H1 (cell line): ENCODE measurements at regions not wholly inside any gene's neighbourhood (a gene's known extent, or its start where the extent isn't known, plus 50 kb on each side); places are given as distances from the start of the nearest gene placed in this dataset.

Experiments used
- CTCF ChIA-PET: fragments of 300-600 bp; sonication (Branson Sonifier 250); formaldehyde crosslinking; loops from one replicate; lab custom pipeline; 2021; ENCODE audit not compliant: partially characterized antibody; lab: Charles Lee
- POLR2A ChIA-PET: fragments of 300-600 bp; sonication (Branson Sonifier 250); formaldehyde crosslinking; loops from one replicate; lab custom pipeline; 2021; ENCODE audit warnings: inconsistent platforms; ENCODE audit not compliant: partially characterized antibody; lab: Charles Lee
- DNase-seq, 2 experiments: peaks; one replicate each; pipeline versions ENCODE4 v3.0.0 to v3.0.0-alpha.2; 2010 to 2022; ENCODE audit warnings: low spot score in 2 of 2, low read depth in 1 of 2, mixed read lengths in 1 of 2
- FAIRE-seq: peaks from 2 replicates; lab custom pipeline; 2011; peaks lifted over from hg19 to GRCh38; lab: Jason Lieb, UNC
- H2AFZ ChIP-seq: 2 replicates; pipeline ENCODE4 v1.8.1; 2012; ENCODE audit warnings: low read length, inconsistent platforms
- H2AK5ac ChIP-seq: 2 replicates; pipeline ENCODE4 v1.6.1; 2013; ENCODE audit warnings: low read depth, low read length
- H2BK120ac ChIP-seq: replicated peaks from 2 replicates; pipeline ENCODE3; 2013; ENCODE audit warnings: low read depth, low read length, inconsistent platforms
- H2BK12ac ChIP-seq: 2 replicates; pipeline ENCODE4 v1.6.1; 2013; ENCODE audit warnings: low read depth, low read length
- H2BK15ac ChIP-seq: 2 replicates; pipeline ENCODE4 v1.6.1; 2013; ENCODE audit warnings: low read length
- H2BK20ac ChIP-seq: 2 replicates; pipeline ENCODE4 v1.6.1; 2013; ENCODE audit warnings: low read length
- H2BK5ac ChIP-seq: 2 replicates; pipeline ENCODE4 v1.6.1; 2013; ENCODE audit warnings: low read depth, low read length
- H3K14ac ChIP-seq: 2 replicates; pipeline ENCODE4 v1.6.1; 2013; ENCODE audit warnings: inconsistent platforms; ENCODE audit not compliant: insufficient read length
- H3K18ac ChIP-seq: 2 replicates; pipeline ENCODE4 v1.6.1; 2013; ENCODE audit warnings: low read length; ENCODE audit errors: extremely low read depth
- H3K23ac ChIP-seq: 2 replicates; pipeline ENCODE4 v1.6.1; 2013; ENCODE audit warnings: inconsistent platforms; ENCODE audit not compliant: insufficient read length
- H3K23me2 ChIP-seq: 2 replicates; pipeline ENCODE4 v1.6.1; 2013; ENCODE audit warnings: low read depth, low read length
- H3K27ac ChIP-seq: 2 replicates; pipeline ENCODE4 v1.6.1; 2011; ENCODE audit warnings: low read depth, low read length, inconsistent platforms
- H3K27me3 ChIP-seq, 4 experiments: replicated peaks in 1 of 4; 1 replicate in 1 of 4; 2 replicates in 3 of 4; pipeline versions ENCODE4 v1.6.1 to v1.8.1; 2011 to 2013; ENCODE audit warnings: low read length in 3 of 4, mild to moderate bottlenecking in 3 of 4, inconsistent platforms in 2 of 4, mixed read lengths in 2 of 4, moderate library complexity in 1 of 4; ENCODE audit not compliant: control insufficient read depth in 3 of 4, insufficient read depth in 3 of 4; ENCODE audit errors: extremely low read depth in 1 of 4
- H3K36me3 ChIP-seq, 4 experiments: 2 replicates each; pipeline versions ENCODE4 v1.6.1 to v1.8.1; 2011 to 2013; ENCODE audit warnings: mild to moderate bottlenecking in 4 of 4, low read length in 3 of 4, moderate library complexity in 2 of 4, control low read depth in 1 of 4, inconsistent platforms in 1 of 4; ENCODE audit not compliant: insufficient read depth in 4 of 4, control insufficient read depth in 2 of 4
- H3K4ac ChIP-seq: replicated peaks from 2 replicates; pipeline ENCODE3; 2013; ENCODE audit warnings: low read length, low read depth, mixed read lengths, inconsistent platforms; ENCODE audit not compliant: insufficient read length
- H3K4me1 ChIP-seq, 4 experiments: replicated peaks in 1 of 4; 1 replicate in 1 of 4; 2 replicates in 3 of 4; pipeline versions ENCODE4 v1.6.1 to v1.8.1; 2011 to 2013; ENCODE audit warnings: low read length in 3 of 4, inconsistent platforms in 2 of 4, mixed read lengths in 1 of 4; ENCODE audit not compliant: insufficient read depth in 4 of 4, control insufficient read depth in 3 of 4
- H3K4me2 ChIP-seq, 2 experiments: 2 replicates each; pipeline versions ENCODE4 v1.6.1 to v1.8.1; 2011 to 2013; ENCODE audit warnings: low read depth in 2 of 2, low read length in 2 of 2, control low read depth in 1 of 2, inconsistent platforms in 1 of 2, mild to moderate bottlenecking in 1 of 2; ENCODE audit not compliant: insufficient read depth in 1 of 2
- H3K4me3 ChIP-seq, 4 experiments: fragments of 200-600, 300-600 bp in 1 of 4; sonication (generic), shearing (Covaris generic), sonication (Bioruptor Twin) in 1 of 4; 2 replicates each; pipeline versions ENCODE4 v1.5.1 to v1.8.1; 2011 to 2016; ENCODE audit warnings: low read length in 4 of 4, low read depth in 3 of 4, control low read depth in 2 of 4, inconsistent platforms in 2 of 4, mild to moderate bottlenecking in 2 of 4, mixed read lengths in 1 of 4, moderate library complexity in 1 of 4; ENCODE audit not compliant: insufficient read depth in 2 of 4; ENCODE audit errors: extremely low read depth in 1 of 4
- H3K56ac ChIP-seq: replicated peaks from 2 replicates; pipeline ENCODE3; 2013; ENCODE audit warnings: low read depth, mild to moderate bottlenecking, mixed read lengths, low read length, inconsistent platforms; ENCODE audit not compliant: insufficient read length
- H3K79me1 ChIP-seq: 2 replicates; pipeline ENCODE4 v1.6.1; 2013; ENCODE audit warnings: low read depth, low read length, control low read depth
- H3K79me2 ChIP-seq, 2 experiments: 2 replicates each; pipeline versions ENCODE4 v1.6.1 to v1.8.1; 2012 to 2013; ENCODE audit warnings: low read length in 2 of 2, mild to moderate bottlenecking in 2 of 2, inconsistent platforms in 1 of 2; ENCODE audit not compliant: insufficient read depth in 2 of 2, control insufficient read depth in 1 of 2
- H3K9ac ChIP-seq, 4 experiments: replicated peaks in 1 of 4; 1 replicate in 1 of 4; 2 replicates in 3 of 4; pipeline versions ENCODE4 v1.6.1 to v1.8.1; 2011 to 2013; ENCODE audit warnings: low read depth in 3 of 4, low read length in 3 of 4, control low read depth in 2 of 4, mild to moderate bottlenecking in 2 of 4, moderate library complexity in 2 of 4, inconsistent platforms in 1 of 4; ENCODE audit errors: extremely low read depth in 1 of 4
- H3K9me3 ChIP-seq, 2 experiments: 2 replicates each; pipeline versions ENCODE4 v1.6.1 to v1.8.1; 2012 to 2013; ENCODE audit warnings: mild to moderate bottlenecking in 2 of 2, moderate library complexity in 2 of 2, control low read depth in 1 of 2, inconsistent platforms in 1 of 2, low read depth in 1 of 2, low read length in 1 of 2, mixed read lengths in 1 of 2; ENCODE audit not compliant: insufficient read depth in 2 of 2
- H4K20me1 ChIP-seq, 2 experiments: replicated peaks in 1 of 2; 2 replicates each; pipeline versions ENCODE3 to v1.8.1; 2011 to 2013; ENCODE audit warnings: inconsistent platforms in 2 of 2, low read length in 2 of 2, mild to moderate bottlenecking in 1 of 2; ENCODE audit not compliant: insufficient read depth in 2 of 2, control insufficient read depth in 1 of 2
- H4K5ac ChIP-seq: 2 replicates; pipeline ENCODE4 v1.6.1; 2013; ENCODE audit warnings: low read length, low read depth, mixed read lengths, inconsistent platforms; ENCODE audit not compliant: insufficient read length
- H4K8ac ChIP-seq: 2 replicates; pipeline ENCODE4 v1.8.0; 2013; ENCODE audit warnings: mild to moderate bottlenecking, moderate library complexity, low read length, inconsistent platforms; ENCODE audit not compliant: insufficient read depth; ENCODE audit errors: extremely low read depth
- H4K91ac ChIP-seq: replicated peaks from 2 replicates; pipeline ENCODE3; 2013; ENCODE audit warnings: low read length, mixed read lengths, inconsistent platforms; ENCODE audit not compliant: insufficient read length
- NANOG ChIP-seq: IDR thresholded peaks from 2 replicates; pipeline ENCODE4 v1.6.1; 2011; ENCODE audit warnings: low read length, low read depth, mild to moderate bottlenecking, inconsistent platforms; ENCODE audit not compliant: insufficient read depth, poor library complexity, severe bottlenecking
- RAD21 ChIP-seq, 2 experiments: IDR thresholded peaks in 1 of 2; conservative IDR thresholded peaks in 1 of 2; 2 replicates each; pipeline ENCODE4 v1.6.1; 2011; ENCODE audit warnings: low read depth in 2 of 2, low read length in 2 of 2, improper control_type of control experiment in 1 of 2, inconsistent platforms in 1 of 2, mild to moderate bottlenecking in 1 of 2, moderate library complexity in 1 of 2
- WGBS, 2 experiments: shearing (Covaris generic) in 1 of 2; methylation state at CpG; one replicate each; pipeline versions ENCODE4 v1.1.6 to v1.1.7; 2013 to 2015; ENCODE audit warnings: low lambda C conversion rate in 2 of 2, mixed read lengths in 2 of 2, inconsistent platforms in 1 of 2, low coverage in 1 of 2, missing lambda C conversion rate in 1 of 2; ENCODE audit not compliant: insufficient replicate concordance in 2 of 2, insufficient coverage in 1 of 2, insufficient read length in 1 of 2; ENCODE audit errors: extremely low coverage in 1 of 2, missing lambda C conversion rate in 1 of 2; 5-methylcytosine and 5-hydroxymethylcytosine counted together

DNA sequence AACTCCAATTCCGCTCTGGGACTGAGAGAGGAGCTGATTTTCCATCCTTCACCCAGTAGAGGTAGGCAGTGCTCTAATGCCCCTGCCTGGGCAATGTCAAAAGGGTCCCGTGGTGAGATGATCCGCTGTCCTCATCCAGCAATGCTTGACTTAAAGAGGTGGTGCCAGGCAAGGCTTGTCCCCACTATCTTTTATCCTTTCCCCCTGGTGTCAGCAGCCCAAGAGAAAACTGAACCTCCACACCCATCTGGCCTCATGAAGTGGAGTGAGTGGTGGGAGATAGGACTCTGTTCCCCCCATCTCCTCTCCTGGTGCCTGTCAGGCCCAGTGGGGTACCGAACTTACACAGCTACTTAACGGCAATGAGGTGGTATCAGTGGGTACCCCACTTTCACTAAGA is 107.1 kb downstream of the ABHD5 start:
- Histone ChIP-seq H4K91ac (no peak overlapping the region), H3K23ac (no peak overlapping the region), H4K20me1 (no peaks in the 10 kb centered on the region), H4K5ac (no peak overlapping the region), H3K4me1 (no peaks in the 10 kb centered on the region), H2BK20ac (no peak overlapping the region), H3K4me3 (no peak overlapping the region), H2BK120ac (no peak overlapping the region), H4K8ac (no peak overlapping the region), H3K18ac (no peak overlapping the region), H3K27me3 (no peaks in the 10 kb centered on the region), H2BK5ac (no peak overlapping the region), H3K27ac (no peak overlapping the region), H3K36me3 (no peaks in the 10 kb centered on the region), H3K79me1 (no peaks in the 10 kb centered on the region), H2AFZ (no peak overlapping the region), H3K79me2 (no peaks in the 10 kb centered on the region), H2BK12ac (no peak overlapping the region), H3K4me2 (no peak overlapping the region), H3K9me3 (no peaks in the 10 kb centered on the region), H3K56ac (no peak overlapping the region), H2AK5ac (no peak overlapping the region), H3K14ac (no peak overlapping the region), H2BK15ac (no peak overlapping the region), H3K23me2 (no peaks in the 10 kb centered on the region), H3K9ac (no peak overlapping the region), H3K4ac (no peak overlapping the region)
- FAIRE-seq (no peak), DNase-seq (no peak)
- CTCF ChIA-PET: interaction anchor here (0.8 to 1.3 kb wide), 2 partner anchors 11 to 58 kb away, joined by 3 read pairs; no protein-coding TSS in a partner anchor
- no peak for TF ChIP-seq NANOG
- TF ChIP-seq RAD21 (IDR thresholded peaks at IDR 0.05 in 1 of 2, conservative IDR thresholded peaks at IDR 0.05 in 1 of 2; ENCODE audit: low read depth in 2 of 2, low read length in 2 of 2): peak in 1 of 2 experiments; percentile 10; a peak in 1 of 4 replicates
- POLR2A ChIA-PET: no interaction called here
- WGBS, 2 experiments: 90% methylated on average over 5 of the region's 5 CpGs; no CpG with 5 or more reads in 1 of the 2 experiments
